ENCODE measurements at regions not wholly inside any gene's neighbourhood (a gene's known extent, or its start where the extent isn't known, plus 50 kb on each side); places are given as distances from the start of the nearest gene placed in this dataset.

GRCh38 chr14:65993996-65994395 lies 492.2 kb upstream of the CCDC196 start:
- Mint-ChIP-seq H3K27me3 (peaks cover 0 to 3% (median 0%) of the 10 kb centered on the region in 5 donors), H3K4me3 (no peak overlapping the region), H3K36me3 (peaks cover 0 to 13% (median under 1%) of the 10 kb centered on the region in 5 donors), H3K27ac (peak overlapping the region in 2 of 9 donors; percentile 2 to 81), H3K4me1 (peaks cover 14 to 32% (median 28%) of the 10 kb centered on the region in 7 donors), H3K9me3 (peaks cover 0 to 22% (median 3%) of the 10 kb centered on the region in 11 donors)
- no peak for DNase-seq
- ChIA-PET CTCF (no interaction called here), POLR2A (interaction anchor here (0.5 kb wide), 1 partner anchor 8 kb away, joined by 3 read pairs; no protein-coding TSS in a partner anchor)
- H3K4me1 ChIP-seq (ENCODE audit: control insufficient read depth in 2 of 2, insufficient read depth in 2 of 2, low read length in 2 of 2): peaks cover 0 to 8% of the 10 kb centered on the region in 2 donors
- no peaks in the 10 kb centered on the region for H3K27me3 ChIP-seq (ENCODE audit: control insufficient read depth in 2 of 2, insufficient read depth in 2 of 2, low read length in 2 of 2)
- ATAC-seq: no peak
- H3K27ac ChIP-seq (ENCODE audit: low read depth, low read length): no peak overlapping the region
- intact Hi-C loops (cut with micrococcal nuclease): no loop called here
- no peaks in the 10 kb centered on the region for H3K36me3 ChIP-seq (ENCODE audit: control insufficient read depth in 2 of 3, insufficient read depth in 3 of 3, low read length in 3 of 3)
- no peak overlapping the region for H3K4me3 ChIP-seq (ENCODE audit: low read length)
- no peaks in the 10 kb centered on the region for H3K9me3 ChIP-seq (ENCODE audit: control insufficient read depth in 2 of 3, low read length in 3 of 3)

GRCh38 chr14:65997347-65997746 lies 488.8 kb upstream of the CCDC196 start:
- Mint-ChIP-seq H3K36me3 (peaks cover 4 to 23% (median 13%) of the 10 kb centered on the region in 5 donors), H3K4me1 (peaks cover 10 to 23% (median 21%) of the 10 kb centered on the region in 7 donors), H3K9me3 (peaks cover 6 to 37% (median 24%) of the 10 kb centered on the region in 11 donors), H3K27me3 (peaks cover 0 to 17% (median 7%) of the 10 kb centered on the region in 5 donors), H3K4me3 (no peak overlapping the region), H3K27ac (no peak overlapping the region)
- Histone ChIP-seq H3K27ac (ENCODE audit: low read depth, low read length) (no peak overlapping the region), H3K27me3 (ENCODE audit: control insufficient read depth in 2 of 2, insufficient read depth in 2 of 2, low read length in 2 of 2) (no peaks in the 10 kb centered on the region), H3K4me3 (ENCODE audit: low read length) (no peak overlapping the region), H3K36me3 (ENCODE audit: control insufficient read depth in 2 of 3, insufficient read depth in 3 of 3, low read length in 3 of 3) (no peaks in the 10 kb centered on the region), H3K9me3 (ENCODE audit: control insufficient read depth in 2 of 3, low read length in 3 of 3) (peaks cover 0 to 8% (median 0%) of the 10 kb centered on the region in 3 experiments), H3K4me1 (ENCODE audit: control insufficient read depth in 2 of 2, insufficient read depth in 2 of 2, low read length in 2 of 2) (peaks cover 0 to 8% of the 10 kb centered on the region in 2 donors)
- ATAC-seq: no peak
- ChIA-PET POLR2A (no interaction called here), CTCF (no interaction called here)
- DNase-seq: no peak
- intact Hi-C loops (cut with micrococcal nuclease): no loop called here

DNA sequence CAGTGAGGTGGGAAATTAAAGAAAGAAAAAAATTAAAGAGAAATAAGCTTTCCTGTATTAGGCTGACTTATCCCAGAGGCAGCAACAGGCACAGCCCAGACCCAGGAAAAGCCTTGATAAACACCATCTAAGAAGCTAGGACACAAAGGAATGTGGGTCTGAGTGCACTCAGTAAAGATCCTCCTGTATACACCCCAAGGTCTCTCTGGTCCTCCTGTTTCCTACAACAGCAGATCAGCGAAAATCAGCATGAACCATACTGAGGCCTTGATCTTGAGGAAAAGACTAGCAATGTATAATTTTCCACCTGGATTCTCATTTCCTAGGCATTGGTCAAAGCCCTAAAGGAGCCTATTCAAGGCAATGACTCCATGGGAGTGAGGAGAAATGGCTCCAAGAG lies 486.3 kb upstream of the CCDC196 start:
- CTCF ChIA-PET: no interaction called here
- Mint-ChIP-seq H3K27ac (no peak overlapping the region), H3K9me3 (peaks cover 11 to 43% (median 24%) of the 10 kb centered on the region in 11 donors), H3K4me1 (peaks cover 0 to 8% (median 0%) of the 10 kb centered on the region in 7 donors), H3K27me3 (peaks cover 4 to 25% (median 9%) of the 10 kb centered on the region in 5 donors), H3K36me3 (peaks cover 4 to 23% (median 8%) of the 10 kb centered on the region in 5 donors), H3K4me3 (no peak overlapping the region)
- H3K27me3 ChIP-seq (ENCODE audit: control insufficient read depth in 2 of 2, insufficient read depth in 2 of 2, low read length in 2 of 2): no peaks in the 10 kb centered on the region
- intact Hi-C loops (cut with micrococcal nuclease): no loop called here
- ATAC-seq: no peak
- no peak for DNase-seq
- peaks cover 0 to 8% (median 0%) of the 10 kb centered on the region in 3 experiments for H3K9me3 ChIP-seq (ENCODE audit: control insufficient read depth in 2 of 3, low read length in 3 of 3)
- H3K36me3 ChIP-seq (ENCODE audit: control insufficient read depth in 2 of 3, insufficient read depth in 3 of 3, low read length in 3 of 3): no peaks in the 10 kb centered on the region
- POLR2A ChIA-PET: no interaction called here
- H3K4me3 ChIP-seq (ENCODE audit: low read length): no peak overlapping the region
- no peak overlapping the region for H3K27ac ChIP-seq (ENCODE audit: low read depth, low read length)
- H3K4me1 ChIP-seq (ENCODE audit: control insufficient read depth in 2 of 2, insufficient read depth in 2 of 2, low read length in 2 of 2): no peaks in the 10 kb centered on the region

GRCh38 chr14:66000766-66001165 lies 485.4 kb upstream of the CCDC196 start:
- ChIA-PET CTCF (no interaction called here), POLR2A (no interaction called here)
- Histone ChIP-seq H3K4me1 (ENCODE audit: control insufficient read depth in 2 of 2, insufficient read depth in 2 of 2, low read length in 2 of 2) (no peaks in the 10 kb centered on the region), H3K9me3 (ENCODE audit: control insufficient read depth in 2 of 3, low read length in 3 of 3) (peaks cover 0 to 8% (median 0%) of the 10 kb centered on the region in 3 experiments), H3K27ac (ENCODE audit: low read depth, low read length) (no peak overlapping the region), H3K27me3 (ENCODE audit: control insufficient read depth in 2 of 2, insufficient read depth in 2 of 2, low read length in 2 of 2) (no peaks in the 10 kb centered on the region), H3K4me3 (ENCODE audit: low read length) (no peak overlapping the region), H3K36me3 (ENCODE audit: control insufficient read depth in 2 of 3, insufficient read depth in 3 of 3, low read length in 3 of 3) (no peaks in the 10 kb centered on the region)
- Mint-ChIP-seq H3K27ac (no peak overlapping the region), H3K4me1 (peaks cover 0 to 8% (median 0%) of the 10 kb centered on the region in 7 donors), H3K4me3 (no peak overlapping the region), H3K36me3 (peaks cover 4 to 23% (median 8%) of the 10 kb centered on the region in 5 donors), H3K9me3 (peaks cover 11 to 43% (median 24%) of the 10 kb centered on the region in 11 donors), H3K27me3 (peaks cover 4 to 28% (median 9%) of the 10 kb centered on the region in 5 donors)
- ATAC-seq (no peak), DNase-seq (no peak)
- intact Hi-C loops (cut with micrococcal nuclease): no loop called here

GRCh38 chr14:66001356-66001755 lies 484.8 kb upstream of the CCDC196 start:
- Mint-ChIP-seq H3K27me3 (peaks cover 4 to 32% (median 9%) of the 10 kb centered on the region in 5 donors), H3K4me1 (peaks cover 0 to 8% (median 0%) of the 10 kb centered on the region in 7 donors), H3K36me3 (peaks cover 4 to 23% (median 8%) of the 10 kb centered on the region in 5 donors), H3K27ac (no peak overlapping the region), H3K4me3 (no peak overlapping the region), H3K9me3 (peaks cover 11 to 43% (median 24%) of the 10 kb centered on the region in 11 donors)
- Histone ChIP-seq H3K4me3 (ENCODE audit: low read length) (no peak overlapping the region), H3K9me3 (ENCODE audit: control insufficient read depth in 2 of 3, low read length in 3 of 3) (peaks cover 0 to 8% (median 0%) of the 10 kb centered on the region in 3 experiments), H3K27me3 (ENCODE audit: control insufficient read depth in 2 of 2, insufficient read depth in 2 of 2, low read length in 2 of 2) (no peaks in the 10 kb centered on the region), H3K4me1 (ENCODE audit: control insufficient read depth in 2 of 2, insufficient read depth in 2 of 2, low read length in 2 of 2) (no peaks in the 10 kb centered on the region), H3K36me3 (ENCODE audit: control insufficient read depth in 2 of 3, insufficient read depth in 3 of 3, low read length in 3 of 3) (no peaks in the 10 kb centered on the region), H3K27ac (ENCODE audit: low read depth, low read length) (no peak overlapping the region)
- ChIA-PET POLR2A (interaction anchor here (0.7 kb wide), 1 partner anchor 21 kb away, joined by 4 read pairs; no protein-coding TSS in a partner anchor), CTCF (no interaction called here)
- intact Hi-C loops (cut with micrococcal nuclease): no loop called here
- DNase-seq (no peak), ATAC-seq (no peak)

- ChIA-PET CTCF (no interaction called here), POLR2A (no interaction called here)
- H3K27ac ChIP-seq (ENCODE audit: low read depth, low read length): no peak overlapping the region
- Mint-ChIP-seq H3K36me3 (peaks cover 4 to 23% (median 8%) of the 10 kb centered on the region in 5 donors), H3K27ac (no peak overlapping the region), H3K27me3 (peaks cover 4 to 43% (median 9%) of the 10 kb centered on the region in 5 donors), H3K9me3 (peaks cover 11 to 41% (median 24%) of the 10 kb centered on the region in 11 donors), H3K4me1 (peaks cover 0 to 8% (median 0%) of the 10 kb centered on the region in 7 donors), H3K4me3 (no peak overlapping the region)
- intact Hi-C loops (cut with micrococcal nuclease): no loop called here
- no peaks in the 10 kb centered on the region for H3K27me3 ChIP-seq (ENCODE audit: control insufficient read depth in 2 of 2, insufficient read depth in 2 of 2, low read length in 2 of 2)
- H3K4me3 ChIP-seq (ENCODE audit: low read length): no peak overlapping the region
- H3K4me1 ChIP-seq (ENCODE audit: control insufficient read depth in 2 of 2, insufficient read depth in 2 of 2, low read length in 2 of 2): no peaks in the 10 kb centered on the region
- H3K36me3 ChIP-seq (ENCODE audit: control insufficient read depth in 2 of 3, insufficient read depth in 3 of 3, low read length in 3 of 3): no peaks in the 10 kb centered on the region
- peaks cover 0 to 8% (median 0%) of the 10 kb centered on the region in 3 experiments for H3K9me3 ChIP-seq (ENCODE audit: control insufficient read depth in 2 of 3, low read length in 3 of 3)
- ATAC-seq (no peak), DNase-seq (no peak)
Observed at GRCh38 chr14:66003082-66003730, 483.0 kb upstream of the CCDC196 start.

All from naive thymus-derived CD4-positive, alpha-beta T cell (primary cell).